GM08714 (cell line): ENCODE measurements at regions not wholly inside any gene's neighbourhood (a gene's known extent, or its start where the extent isn't known, plus 50 kb on each side); places are given as distances from the start of the nearest gene placed in this dataset.
"Not testable (repeated sequence)": the region's sequence is repeated elsewhere in the genome, so short reads cannot be mapped to it uniquely, and the experiment has no call there.

Source experiments
- H3K4me3 ChIP-seq: fragments of 200-500 bp; sonication (Bioruptor generic); 2 replicates; pipeline ENCODE4 v1.5.1; 2014; ENCODE audit warnings: mild to moderate bottlenecking, low read length, inconsistent platforms
- ZNF274 ChIP-seq: IDR thresholded peaks from 2 replicates; pipeline ENCODE4 v1.6.1; 2012; ENCODE audit warnings: mild to moderate bottlenecking, low read depth, low read length

DNA sequence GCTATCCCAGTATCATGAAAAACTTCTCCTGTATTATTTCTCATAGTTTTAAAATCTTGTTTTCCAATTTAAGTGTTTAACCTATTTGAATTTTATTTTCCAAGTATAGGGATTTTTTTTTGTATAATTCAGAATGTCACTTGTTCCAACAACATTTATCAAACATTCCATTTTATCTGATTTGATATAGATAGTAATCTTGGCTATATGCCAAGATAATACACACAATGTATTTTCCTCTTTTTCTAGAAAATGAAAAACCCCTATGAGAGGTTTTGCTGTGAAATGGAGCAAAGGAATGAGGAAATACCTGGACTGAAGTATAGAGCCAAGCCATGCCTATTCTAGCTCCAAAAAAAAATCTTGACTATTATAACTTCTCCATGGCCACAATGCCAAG, 628.9 kb downstream of the HTR1B start:
- no peak for TF ChIP-seq ZNF274

GRCh38 chr6:76831299-76831698, 632.0 kb downstream of the HTR1B start:
- H3K4me3 ChIP-seq: no peak overlapping the region
- TF ChIP-seq ZNF274: no peak

More for the DNA sequence above, 628.9 kb downstream of the HTR1B start:
- no peak overlapping the region for H3K4me3 ChIP-seq

GRCh38 chr6:76823578-76823977, 639.7 kb downstream of the HTR1B start:
- H3K4me3 ChIP-seq: not testable (repeated sequence)

DNA sequence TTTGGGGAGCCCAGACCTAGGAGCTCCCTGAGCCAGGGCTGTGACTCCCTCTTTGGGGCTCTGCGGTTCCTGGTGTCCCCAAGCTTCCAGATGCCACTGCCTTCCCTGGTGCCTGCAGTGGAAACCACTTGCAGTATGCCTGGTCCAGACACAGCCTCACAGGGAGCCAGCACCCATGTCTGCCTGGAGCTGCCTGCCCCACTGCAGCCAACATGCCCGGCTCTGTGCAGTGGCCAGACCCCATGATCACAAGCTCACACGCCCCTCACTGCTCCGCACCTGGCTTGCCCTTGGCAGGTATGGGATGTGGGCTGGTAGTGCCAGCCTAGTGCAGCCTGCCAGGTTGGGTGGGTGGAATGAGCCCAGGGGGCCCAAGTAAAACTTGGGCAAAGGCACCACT, 644.8 kb downstream of the HTR1B start:
- no peak for TF ChIP-seq ZNF274
- no peak overlapping the region for H3K4me3 ChIP-seq

DNA sequence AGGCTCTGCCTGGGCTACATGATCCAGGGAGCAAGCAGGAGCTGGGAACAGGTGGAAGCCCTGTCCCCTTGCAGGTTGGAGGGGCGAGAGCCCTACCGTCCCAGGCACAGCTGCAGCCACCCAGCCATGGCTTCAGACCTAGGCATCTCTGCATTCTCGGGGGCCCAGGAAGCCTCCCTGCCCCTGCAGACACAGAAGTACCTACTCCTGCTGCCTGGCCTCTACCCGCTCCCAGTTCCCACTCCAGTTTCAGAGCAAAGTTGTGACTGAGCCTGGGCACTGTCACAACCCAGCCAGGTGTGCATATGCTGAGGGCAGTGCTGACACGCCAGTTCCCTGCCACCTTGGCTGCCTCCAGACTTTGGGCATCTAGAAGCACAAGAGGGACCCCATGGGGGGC, 645.9 kb downstream of the HTR1B start:
- no peak overlapping the region for H3K4me3 ChIP-seq
- TF ChIP-seq ZNF274: no peak

DNA sequence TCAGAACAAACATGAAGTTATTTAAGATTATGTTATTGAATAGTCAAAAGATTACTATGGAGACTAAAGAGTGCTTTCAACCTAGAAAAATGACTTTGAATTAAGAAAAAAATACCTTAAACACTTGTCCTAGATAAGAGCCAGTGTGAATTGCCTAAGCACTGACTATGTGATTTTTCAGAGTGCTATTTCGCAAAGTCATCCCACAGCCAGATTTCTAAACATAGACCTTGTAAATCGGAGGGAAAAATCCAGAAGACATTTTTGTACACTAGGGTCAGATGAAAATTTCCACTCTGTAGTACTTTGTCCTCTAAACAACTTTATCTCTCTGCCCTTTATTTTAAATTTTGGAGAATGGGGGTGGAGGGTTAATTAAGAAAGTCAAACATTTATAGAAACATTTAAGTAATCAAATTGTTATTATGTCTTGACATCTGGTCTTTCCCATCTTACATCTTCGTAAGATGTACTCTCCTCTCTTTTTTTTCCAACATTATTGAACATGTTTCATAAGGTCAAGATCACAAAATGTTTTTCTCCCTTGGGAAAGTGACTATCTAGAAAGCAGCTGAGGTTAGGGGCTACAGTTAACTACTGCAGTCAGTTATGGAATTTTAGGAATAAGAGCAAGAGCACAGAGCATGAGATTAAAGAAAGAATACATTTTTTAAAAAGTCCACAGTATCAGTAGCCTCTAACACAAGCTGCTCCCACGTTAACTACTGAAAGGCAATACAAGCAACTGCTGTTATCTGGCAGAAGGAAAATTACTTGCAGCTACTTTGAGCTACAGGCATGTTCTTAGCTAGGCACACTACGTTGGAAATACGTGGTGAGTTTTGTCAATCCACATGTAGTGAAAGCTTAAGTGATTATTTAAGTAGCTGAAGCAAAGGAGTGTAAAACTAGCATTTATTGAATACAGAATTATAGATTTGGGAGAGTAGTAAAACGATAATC, 648.5 kb downstream of the HTR1B start:
- no peak for TF ChIP-seq ZNF274
- no peak overlapping the region for H3K4me3 ChIP-seq

DNA sequence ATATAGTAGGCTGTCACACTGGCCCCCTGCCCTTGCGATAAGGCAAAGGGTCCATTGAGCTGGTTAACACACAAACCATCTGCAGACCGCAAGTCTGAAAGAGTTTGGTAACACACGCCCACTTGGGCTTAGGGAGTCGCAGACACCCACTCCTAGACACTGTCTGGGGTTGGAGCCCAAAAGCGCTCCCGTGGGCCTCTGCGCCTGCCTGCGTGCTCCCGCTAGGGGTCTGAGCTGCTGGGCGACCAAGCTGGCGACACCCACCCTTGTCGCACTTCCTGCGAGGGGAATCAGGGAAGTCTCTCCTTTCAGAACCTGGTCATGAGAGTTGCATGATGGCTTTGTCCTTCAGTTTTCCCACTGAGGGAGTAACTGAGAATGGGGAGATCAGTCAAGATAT, 653.0 kb downstream of the HTR1B start:
- no peak overlapping the region for H3K4me3 ChIP-seq
- TF ChIP-seq ZNF274: no peak

GRCh38 chr6:76803038-76803580, 660.2 kb downstream of the HTR1B start:
- no peak for TF ChIP-seq ZNF274

DNA sequence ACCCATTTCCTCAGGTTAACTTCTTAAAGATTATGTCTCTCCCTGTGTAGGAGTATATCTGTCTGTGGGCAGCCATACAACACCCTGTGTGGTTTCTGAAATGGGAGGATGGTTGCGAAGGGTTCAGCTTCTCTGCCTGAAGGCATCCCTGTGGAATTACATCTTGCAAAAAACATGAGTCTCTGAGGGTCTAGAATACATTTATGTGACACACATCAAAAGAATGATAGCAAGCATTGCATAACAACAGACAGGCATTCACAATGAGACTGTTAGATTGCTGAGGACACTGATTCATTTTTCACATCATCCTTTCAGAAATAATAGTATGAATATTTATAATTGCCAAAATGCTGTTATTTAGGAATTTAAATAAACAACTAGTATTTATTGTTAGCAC, 670.9 kb downstream of the HTR1B start:
- no peak overlapping the region for H3K4me3 ChIP-seq
- no peak for TF ChIP-seq ZNF274

More at GRCh38 chr6:76803038-76803580, 660.2 kb downstream of the HTR1B start:
- H3K4me3 ChIP-seq: no peak overlapping the region

DNA sequence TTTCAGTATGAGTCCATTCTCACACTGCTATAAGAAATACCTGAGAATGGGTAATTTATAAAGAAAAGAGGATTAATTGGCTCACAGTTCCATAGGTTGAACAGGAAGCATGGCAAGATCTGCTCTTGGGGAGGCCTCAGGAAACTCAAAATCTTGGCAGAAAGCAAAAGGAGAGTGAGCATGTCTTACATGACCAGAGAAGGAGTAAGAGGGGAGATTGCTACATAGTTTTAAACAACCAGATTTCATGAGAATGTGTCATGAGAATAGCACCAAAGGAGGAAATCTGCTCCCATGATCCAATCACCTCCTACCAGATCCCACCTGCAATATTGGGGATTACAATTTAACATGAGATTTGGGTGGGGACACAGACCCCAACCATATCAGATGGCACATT, 672.4 kb downstream of the HTR1B start:
- H3K4me3 ChIP-seq: no peak overlapping the region
- no peak for TF ChIP-seq ZNF274

DNA sequence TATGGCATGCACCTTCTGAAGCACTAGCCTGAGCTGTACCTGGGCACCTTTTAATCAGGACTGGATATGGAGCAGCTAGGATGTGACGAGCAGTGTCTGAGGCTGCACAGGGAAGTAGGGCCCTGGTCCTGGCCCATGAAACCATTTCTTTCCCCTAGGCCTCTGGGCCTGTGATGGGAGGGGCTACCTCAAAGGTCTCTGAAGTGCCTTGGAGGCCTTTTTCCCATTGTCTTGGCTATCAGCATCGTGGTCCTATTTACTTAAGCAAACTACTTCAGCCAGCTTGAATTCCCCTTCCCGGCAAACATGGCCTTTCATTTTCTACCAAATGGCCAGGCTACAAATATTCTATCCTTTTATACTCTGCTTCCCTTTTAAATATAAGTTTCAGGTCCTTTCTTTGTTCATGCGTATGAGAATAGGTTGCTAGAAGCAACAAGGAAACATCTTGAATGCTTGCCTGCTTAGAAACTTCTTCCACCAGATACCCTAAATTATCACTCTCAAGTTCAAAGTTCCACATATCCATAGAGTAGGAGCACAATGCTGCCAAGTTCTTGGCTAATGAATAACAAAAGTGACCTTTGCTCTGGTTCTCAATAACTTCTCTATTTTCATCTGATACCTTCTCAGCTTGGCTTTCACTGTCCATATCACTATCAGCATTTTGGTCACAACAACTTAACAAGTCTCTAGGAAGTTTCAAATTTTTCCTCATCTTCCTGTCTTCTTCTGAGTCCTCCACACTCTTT, 673.1 kb downstream of the HTR1B start:
- no peak for TF ChIP-seq ZNF274
- H3K4me3 ChIP-seq: no peak overlapping the region

DNA sequence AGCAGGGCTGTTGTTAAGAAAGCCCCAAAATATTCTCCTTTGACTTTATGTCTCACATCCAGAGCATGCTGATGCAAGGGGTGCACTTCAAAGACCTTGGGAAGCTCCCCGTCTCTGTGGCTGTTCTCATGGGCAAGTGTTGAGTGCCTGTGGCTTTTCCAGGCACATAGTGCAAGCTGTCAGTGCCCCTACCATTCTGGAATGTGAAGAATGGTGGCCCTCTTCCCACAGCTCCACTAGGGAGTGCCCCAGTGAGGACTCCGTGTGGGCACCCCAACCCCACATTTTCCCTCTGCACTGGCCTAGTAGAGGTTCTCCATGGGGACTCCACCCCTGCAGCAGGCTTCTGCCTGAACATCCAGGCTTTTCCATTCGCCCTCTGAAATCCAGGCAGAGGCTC, 673.7 kb downstream of the HTR1B start:
- TF ChIP-seq ZNF274: no peak
- H3K4me3 ChIP-seq: no peak overlapping the region

- no peak overlapping the region for H3K4me3 ChIP-seq
- TF ChIP-seq ZNF274: no peak
Observed at GRCh38 chr6:76788155-76788554, 675.1 kb downstream of the HTR1B start.

DNA sequence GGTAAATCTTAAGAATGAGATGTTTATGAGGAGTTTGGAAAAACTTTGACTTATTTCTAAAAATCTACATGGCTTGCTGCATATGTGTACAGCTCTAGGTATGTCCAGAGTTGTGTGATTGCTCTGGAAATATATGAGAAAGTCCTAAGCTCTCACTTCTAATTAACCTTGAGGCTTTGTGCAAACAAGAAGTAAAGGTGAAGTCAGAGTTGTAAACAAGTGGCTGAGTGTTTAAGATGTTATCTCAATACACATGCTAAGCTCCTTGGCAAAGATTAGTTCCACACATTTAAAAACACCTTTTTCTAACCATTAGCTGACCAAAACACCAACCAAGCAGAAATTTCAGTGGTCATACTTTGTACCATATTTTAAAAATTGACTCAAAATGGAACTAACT, 684.2 kb downstream of the HTR1B start:
- TF ChIP-seq ZNF274: no peak
- no peak overlapping the region for H3K4me3 ChIP-seq

GRCh38 chr6:76776876-76777275, 686.4 kb downstream of the HTR1B start:
- TF ChIP-seq ZNF274: no peak
- no peak overlapping the region for H3K4me3 ChIP-seq
